ENCODE measurements at regions not wholly inside any gene's neighbourhood (a gene's known extent, or its start where the extent isn't known, plus 50 kb on each side); places are given as distances from the start of the nearest gene placed in this dataset.

DNA sequence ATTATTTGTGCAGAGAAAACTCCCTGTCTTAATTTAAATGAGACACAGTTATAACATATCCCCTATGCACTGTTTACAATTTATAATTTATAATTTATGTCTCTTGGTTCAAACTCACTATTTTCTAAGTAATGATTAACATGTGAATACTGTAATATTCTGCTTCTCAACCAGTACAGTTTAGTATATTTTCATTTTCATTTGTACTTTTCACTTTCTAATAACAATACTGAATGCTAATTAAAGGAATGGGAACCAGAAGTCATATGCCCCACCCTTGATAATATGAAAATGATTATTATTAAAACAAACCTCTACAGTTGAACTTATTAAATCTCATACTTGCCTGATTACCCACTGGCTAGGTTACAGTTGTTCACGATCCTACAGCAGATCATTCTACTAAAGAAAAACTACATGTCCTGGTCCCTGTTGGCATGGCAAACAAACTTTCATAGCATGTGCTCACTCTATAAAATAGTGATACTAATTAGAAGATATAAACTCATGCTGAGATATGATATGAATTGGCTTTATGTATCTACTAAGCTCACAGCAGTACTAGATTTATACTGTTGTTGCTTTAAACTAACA lies 66.4 kb downstream of the POU5F2 start:
- no peaks in the 10 kb centered on the region for H3K9me3 ChIP-seq (ENCODE audit: low read length)
- ATAC-seq (no peak), DNase-seq (no peak)
- no peak overlapping the region for H2AFZ ChIP-seq (ENCODE audit: low read length)
- ChIA-PET CTCF (no interaction called here), POLR2A (ENCODE audit: unreplicated experiment) (no interaction called here)
- no peak overlapping the region for H3K9ac ChIP-seq (ENCODE audit: low read length)
- H3F3A ChIP-seq (ENCODE audit: low read length, unreplicated experiment) = no peaks in the 10 kb centered on the region
- no peaks in the 10 kb centered on the region for H3K79me2 ChIP-seq (ENCODE audit: low read length)
- peaks cover 11% of the 10 kb centered on the region for H3K4me1 ChIP-seq (ENCODE audit: insufficient read depth, low read length)
- H3K4me2 ChIP-seq (ENCODE audit: low read length) = no peak overlapping the region
- BruUV-seq (replicated peaks) = no TSS peak
- no peaks in the 10 kb centered on the region for H3K36me3 ChIP-seq (ENCODE audit: low read depth, low read length)
- TF ChIP-seq CTCF (conservative IDR thresholded peaks at IDR 0.05; ENCODE audit: low read depth, low read length) = no peak
- no peak for TF ChIP-seq EZH2 (IDR thresholded peaks at IDR 0.05; ENCODE audit: low read length, unreplicated experiment)
- no peak for TF ChIP-seq EZH2phosphoT487 (IDR thresholded peaks at IDR 0.05; ENCODE audit: borderline replicate concordance, low read length)
- intact Hi-C loops (cut with micrococcal nuclease) = loop anchor here (5.0 kb wide), 1 partner anchor 53 kb away; no protein-coding TSS in a partner anchor
- no peaks in the 10 kb centered on the region for H3K27me3 ChIP-seq (ENCODE audit: low read length)
- no peak overlapping the region for H3K4me3 ChIP-seq (ENCODE audit: low read length)
- no peak overlapping the region for H3K27ac ChIP-seq (ENCODE audit: low read length)
- H3K9me2 ChIP-seq (replicated peaks; ENCODE audit: low read length) = no peaks in the 10 kb centered on the region
- H4K20me1 ChIP-seq (ENCODE audit: low read length) = no peaks in the 10 kb centered on the region

GRCh38 chr5:93674138-93674537 lies 67.3 kb downstream of the POU5F2 start:
- ChIA-PET POLR2A (ENCODE audit: unreplicated experiment) (no interaction called here), CTCF (no interaction called here)
- H3F3A ChIP-seq (ENCODE audit: low read length, unreplicated experiment) = no peaks in the 10 kb centered on the region
- H3K9me2 ChIP-seq (replicated peaks; ENCODE audit: low read length) = no peaks in the 10 kb centered on the region
- no peaks in the 10 kb centered on the region for H4K20me1 ChIP-seq (ENCODE audit: low read length)
- BruUV-seq (replicated peaks) = no TSS peak
- H2AFZ ChIP-seq (ENCODE audit: low read length) = no peak overlapping the region
- H3K36me3 ChIP-seq (ENCODE audit: low read depth, low read length) = no peaks in the 10 kb centered on the region
- ATAC-seq = no peak
- peaks cover 11% of the 10 kb centered on the region for H3K4me1 ChIP-seq (ENCODE audit: insufficient read depth, low read length)
- no peak overlapping the region for H3K9ac ChIP-seq (ENCODE audit: low read length)
- no peak overlapping the region for H3K4me2 ChIP-seq (ENCODE audit: low read length)
- no peaks in the 10 kb centered on the region for H3K79me2 ChIP-seq (ENCODE audit: low read length)
- H3K27me3 ChIP-seq (ENCODE audit: low read length) = no peaks in the 10 kb centered on the region
- intact Hi-C loops (cut with micrococcal nuclease) = no loop called here
- DNase-seq = no peak
- no peak overlapping the region for H3K27ac ChIP-seq (ENCODE audit: low read length)
- no peaks in the 10 kb centered on the region for H3K9me3 ChIP-seq (ENCODE audit: low read length)
- TF ChIP-seq EZH2 (IDR thresholded peaks at IDR 0.05; ENCODE audit: low read length, unreplicated experiment) (no peak), EZH2phosphoT487 (IDR thresholded peaks at IDR 0.05; ENCODE audit: borderline replicate concordance, low read length) (no peak), CTCF (conservative IDR thresholded peaks at IDR 0.05; ENCODE audit: low read depth, low read length) (no peak)
- H3K4me3 ChIP-seq (ENCODE audit: low read length) = no peak overlapping the region

DNA sequence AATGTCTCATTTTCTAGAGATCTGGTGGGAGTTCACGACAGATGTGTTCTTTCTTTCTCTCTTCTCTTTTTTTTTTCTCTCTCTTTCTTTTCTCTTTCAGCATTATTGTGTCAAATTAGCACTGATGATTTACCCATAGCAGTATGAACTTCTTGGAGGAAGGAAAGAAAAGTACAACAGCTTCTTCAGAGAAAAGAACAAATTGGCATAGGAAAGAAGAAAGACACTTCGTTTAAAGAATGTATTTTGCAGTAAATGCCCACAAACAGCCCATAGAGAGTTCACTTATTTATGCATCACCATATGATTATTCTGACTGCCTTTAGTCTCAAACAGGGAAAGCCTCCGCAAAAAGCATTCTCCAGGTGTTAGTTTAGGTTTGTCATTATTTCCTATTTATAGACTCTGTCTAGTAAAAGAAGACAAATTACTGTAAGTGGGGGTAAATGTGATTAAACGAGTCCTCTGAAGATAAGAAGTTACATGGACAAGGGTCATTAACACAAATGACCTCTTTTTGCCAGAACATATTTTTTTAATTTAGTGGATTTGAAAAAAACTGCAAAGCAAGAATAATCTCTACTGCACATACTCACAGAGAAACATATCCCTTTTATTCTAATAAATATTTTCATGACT lies 68.0 kb downstream of the POU5F2 start:
- ChIA-PET POLR2A (ENCODE audit: unreplicated experiment) (no interaction called here), CTCF (no interaction called here)
- no peaks in the 10 kb centered on the region for H3K9me3 ChIP-seq (ENCODE audit: low read length)
- H2AFZ ChIP-seq (ENCODE audit: low read length) = no peak overlapping the region
- no peaks in the 10 kb centered on the region for H4K20me1 ChIP-seq (ENCODE audit: low read length)
- H3K79me2 ChIP-seq (ENCODE audit: low read length) = no peaks in the 10 kb centered on the region
- no TSS peak for BruUV-seq (replicated peaks)
- H3K9ac ChIP-seq (ENCODE audit: low read length) = no peak overlapping the region
- ATAC-seq (no peak), DNase-seq (no peak)
- H3K4me3 ChIP-seq (ENCODE audit: low read length) = no peak overlapping the region
- H3F3A ChIP-seq (ENCODE audit: low read length, unreplicated experiment) = no peaks in the 10 kb centered on the region
- no peak for TF ChIP-seq CTCF (conservative IDR thresholded peaks at IDR 0.05; ENCODE audit: low read depth, low read length)
- TF ChIP-seq EZH2 (IDR thresholded peaks at IDR 0.05; ENCODE audit: low read length, unreplicated experiment) = no peak
- no peak for TF ChIP-seq EZH2phosphoT487 (IDR thresholded peaks at IDR 0.05; ENCODE audit: borderline replicate concordance, low read length)
- H3K27ac ChIP-seq (ENCODE audit: low read length) = no peak overlapping the region
- no peaks in the 10 kb centered on the region for H3K36me3 ChIP-seq (ENCODE audit: low read depth, low read length)
- no peaks in the 10 kb centered on the region for H3K27me3 ChIP-seq (ENCODE audit: low read length)
- no peaks in the 10 kb centered on the region for H3K9me2 ChIP-seq (replicated peaks; ENCODE audit: low read length)
- H3K4me2 ChIP-seq (ENCODE audit: low read length) = no peak overlapping the region
- intact Hi-C loops (cut with micrococcal nuclease) = no loop called here
- peaks cover 11% of the 10 kb centered on the region for H3K4me1 ChIP-seq (ENCODE audit: insufficient read depth, low read length)

Data from PC-3 (cell line).